Testis (tissue), 2 donors: ENCODE measurements at regions not wholly inside any gene's neighbourhood (a gene's known extent, or its start where the extent isn't known, plus 50 kb on each side); places are given as distances from the start of the nearest gene placed in this dataset.
"Not testable (repeated sequence)": the region's sequence is repeated elsewhere in the genome, so short reads cannot be mapped to it uniquely, and the experiment has no call there.

ENCODE experiments used
- DNase-seq: peaks from one replicate; pipeline ENCODE4 v3.0.0-alpha.2; 2019
- H3K27ac ChIP-seq, 2 donors: fragments of 200-600 bp; sonication (generic); one replicate each; pipeline ENCODE4 v1.5.1; 2019
- H3K27me3 ChIP-seq: fragments of 200-600 bp; sonication (generic); one replicate; pipeline ENCODE4 v1.5.1; 2019
- H3K36me3 ChIP-seq: fragments of 200-600 bp; sonication (generic); one replicate; pipeline ENCODE4 v1.5.1; 2017; ENCODE audit warnings: low read depth; ENCODE audit errors: missing control alignments
- H3K4me1 ChIP-seq: fragments of 200-600 bp; sonication (generic); one replicate; pipeline ENCODE4 v1.5.1; 2019
- H3K4me3 ChIP-seq, 2 donors: fragments of 200-600 bp; sonication (generic); one replicate each; pipeline ENCODE4 v1.5.1; 2017 to 2019
- H3K9me3 ChIP-seq: fragments of 200-600 bp; sonication (generic); one replicate; pipeline ENCODE4 v1.5.1; 2017
- CTCF ChIP-seq, 3 experiments: fragments of 450-650 bp in 2 of 3; fragments of 200-600 bp in 1 of 3; sonication (generic) in 1 of 3; IDR thresholded peaks; one replicate each; pipeline ENCODE4 v1.5.1; 2016 to 2019; ENCODE audit warnings: antibody characterized with exemption in 3 of 3, mild to moderate bottlenecking in 2 of 3, moderate library complexity in 1 of 3
- POLR2A ChIP-seq: fragments of 450-650 bp; IDR thresholded peaks from one replicate; pipeline ENCODE4 v1.6.1; 2017; ENCODE audit warnings: antibody characterized with exemption, mild to moderate bottlenecking, moderate library complexity
- WGBS, 2 donors: methylation state at CpG; one replicate each; pipeline ENCODE4 v1.1.5; 2018; 5-methylcytosine and 5-hydroxymethylcytosine counted together
- intact Hi-C: fragments of 100-400 bp; cut with DNase I; formaldehyde crosslinking; loops from one replicate; pipeline ENCODE4 v1.15.1; 2023; ENCODE audit warnings: low total_unique reads

GRCh38 chr12:127153996-127154395 is 1113.0 kb upstream of the TMEM132C start:
- TF ChIP-seq CTCF (IDR thresholded peaks at IDR 0.05) (no peak), POLR2A (no peak)
- intact Hi-C loops: no loop called here
- Histone ChIP-seq H3K4me1 (no peaks in the 10 kb centered on the region), H3K27ac (no peak overlapping the region), H3K27me3 (no peaks in the 10 kb centered on the region), H3K4me3 (no peak overlapping the region), H3K36me3 (no peaks in the 10 kb centered on the region), H3K9me3 (no peaks in the 10 kb centered on the region)
- DNase-seq: no peak
- WGBS, 2 donors: 94 to 95% methylated on average over 14 of the region's 15 CpGs

DNA sequence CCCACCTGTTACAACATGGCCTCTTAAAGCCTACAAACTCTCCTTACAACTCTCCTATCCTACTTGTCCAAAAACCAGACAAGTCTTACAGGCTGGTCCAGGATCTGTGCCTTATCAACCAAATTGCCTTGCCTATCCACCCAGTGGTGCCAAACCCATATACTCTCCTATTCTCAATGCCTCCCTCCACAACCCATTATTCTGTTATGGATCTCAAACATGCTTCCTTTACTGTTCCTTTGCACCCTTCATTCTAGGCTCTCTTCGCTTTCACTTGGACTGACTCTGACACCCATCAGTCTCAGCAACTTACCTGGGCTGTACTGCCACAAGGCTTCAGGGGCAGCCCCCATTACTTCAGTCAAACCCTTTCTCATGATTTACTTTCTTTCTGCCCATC is 1112.1 kb upstream of the TMEM132C start:
- H3K4me1 ChIP-seq, H3K36me3 ChIP-seq, intact Hi-C loops, H3K27me3 ChIP-seq, DNase-seq, H3K4me3 ChIP-seq, H3K9me3 ChIP-seq, H3K27ac ChIP-seq: not testable (repeated sequence)
- WGBS, 2 donors: 100% methylated on average over 1 of the region's 1 CpG

DNA sequence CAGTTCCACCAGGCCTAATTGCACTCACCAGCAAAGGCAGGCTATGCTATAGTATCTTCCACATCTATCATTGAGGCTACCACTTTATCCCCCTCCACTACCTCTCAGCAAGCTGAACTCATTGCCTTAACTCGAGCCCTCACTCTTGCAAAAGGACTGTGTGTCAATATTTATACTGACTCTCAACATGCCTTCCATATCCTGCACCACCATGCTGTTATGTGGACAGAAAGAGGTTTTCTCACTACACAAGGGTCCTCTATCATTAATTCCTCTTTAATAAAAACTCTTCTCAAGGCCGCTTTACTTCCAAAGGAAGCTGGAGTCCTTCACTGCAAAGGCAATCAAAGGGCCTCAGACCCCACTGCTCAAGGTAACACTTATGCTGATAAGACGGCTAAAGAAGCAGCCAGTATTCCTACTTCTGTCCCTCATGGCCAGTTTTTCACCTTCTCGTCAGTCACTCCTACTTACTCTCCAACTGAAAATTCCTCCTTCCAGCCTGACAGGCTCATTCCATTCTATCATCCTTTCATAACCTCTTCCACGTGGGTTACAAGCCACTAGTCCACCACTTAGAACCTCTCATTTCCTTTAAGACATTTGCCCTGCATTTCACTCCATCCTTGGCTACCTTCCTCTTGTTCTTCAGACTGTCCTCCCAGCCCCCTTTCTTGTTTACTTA is 1110.9 kb upstream of the TMEM132C start:
- H3K4me1 ChIP-seq, DNase-seq, H3K9me3 ChIP-seq, H3K36me3 ChIP-seq, H3K27ac ChIP-seq, H3K27me3 ChIP-seq, H3K4me3 ChIP-seq, intact Hi-C loops: not testable (repeated sequence)
- 88% methylated on average over 5 of the region's 5 CpGs for WGBS, 2 donors

DNA sequence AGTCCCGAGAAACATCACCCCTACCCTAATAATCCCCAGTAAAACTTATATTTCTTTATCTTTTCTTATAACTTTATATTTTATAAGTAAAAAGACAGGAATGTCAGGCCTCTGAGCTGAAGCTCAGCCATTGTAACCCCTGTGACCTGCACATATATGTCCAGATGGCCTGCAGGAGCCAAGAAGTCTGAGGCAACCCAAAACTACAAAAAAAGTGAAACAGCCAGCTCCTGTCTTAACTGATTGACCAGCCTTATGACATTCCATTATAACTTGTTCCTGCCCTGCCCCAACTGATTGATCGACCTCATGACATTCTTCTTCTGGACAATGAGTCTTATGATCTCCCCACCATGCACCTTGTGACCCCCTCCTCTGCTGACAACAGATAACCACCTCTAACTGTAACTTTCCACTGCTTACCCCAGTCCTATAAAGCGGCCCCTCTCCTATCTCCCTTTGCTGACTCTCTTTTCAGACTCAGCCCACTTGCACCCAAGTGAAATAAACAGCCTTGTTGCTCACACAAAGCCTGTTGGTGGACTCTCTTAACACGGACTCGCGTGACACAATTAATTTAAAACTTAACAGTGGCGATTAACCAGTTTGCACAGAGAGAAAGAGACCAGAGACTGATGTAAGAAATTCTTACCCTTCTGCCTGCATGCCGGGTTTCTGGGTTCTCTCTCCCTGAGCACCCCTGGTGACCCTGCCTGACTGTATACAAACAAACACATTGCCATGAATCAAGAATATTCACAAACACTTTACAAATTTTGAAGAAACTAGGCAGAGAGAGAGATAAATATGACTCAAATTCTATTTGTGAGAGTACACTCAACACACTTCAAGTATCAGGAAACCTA is 1109.2 kb upstream of the TMEM132C start:
- H3K27ac ChIP-seq: not testable (repeated sequence)

GRCh38 chr12:127158385-127159061 is 1108.4 kb upstream of the TMEM132C start:
- DNase-seq: no peak
- Histone ChIP-seq H3K4me1 (no peaks in the 10 kb centered on the region), H3K36me3 (no peaks in the 10 kb centered on the region), H3K27me3 (no peaks in the 10 kb centered on the region), H3K9me3 (no peaks in the 10 kb centered on the region), H3K27ac (no peak overlapping the region), H3K4me3 (no peak overlapping the region)
- TF ChIP-seq POLR2A: no peak
- 96% methylated on average over 4 of the region's 4 CpGs for WGBS, 2 donors
- intact Hi-C loops: no loop called here

More for the DNA sequence above, 1109.2 kb upstream of the TMEM132C start:
- H3K27me3 ChIP-seq, H3K4me3 ChIP-seq, H3K9me3 ChIP-seq, H3K36me3 ChIP-seq, DNase-seq, H3K4me1 ChIP-seq, intact Hi-C loops: not testable (repeated sequence)
- WGBS, 2 donors: 91 to 93% methylated on average over 8 of the region's 8 CpGs

- H3K27ac ChIP-seq: no peak overlapping the region
- H3K9me3 ChIP-seq: no peaks in the 10 kb centered on the region
- TF ChIP-seq POLR2A (no peak), CTCF (IDR thresholded peaks at IDR 0.05) (no peak)
- WGBS, 2 donors: 91 to 99% methylated on average over 2 of the region's 2 CpGs
- no peaks in the 10 kb centered on the region for H3K36me3 ChIP-seq
- intact Hi-C loops: no loop called here
- no peaks in the 10 kb centered on the region for H3K4me1 ChIP-seq
- no peaks in the 10 kb centered on the region for H3K27me3 ChIP-seq
- H3K4me3 ChIP-seq: no peak overlapping the region
- no peak for DNase-seq
Measured at GRCh38 chr12:127161466-127161865, 1105.5 kb upstream of the TMEM132C start.
